ENCODE measurements at regions not wholly inside any gene's neighbourhood (a gene's known extent, or its start where the extent isn't known, plus 50 kb on each side); places are given as distances from the start of the nearest gene placed in this dataset.

DNA sequence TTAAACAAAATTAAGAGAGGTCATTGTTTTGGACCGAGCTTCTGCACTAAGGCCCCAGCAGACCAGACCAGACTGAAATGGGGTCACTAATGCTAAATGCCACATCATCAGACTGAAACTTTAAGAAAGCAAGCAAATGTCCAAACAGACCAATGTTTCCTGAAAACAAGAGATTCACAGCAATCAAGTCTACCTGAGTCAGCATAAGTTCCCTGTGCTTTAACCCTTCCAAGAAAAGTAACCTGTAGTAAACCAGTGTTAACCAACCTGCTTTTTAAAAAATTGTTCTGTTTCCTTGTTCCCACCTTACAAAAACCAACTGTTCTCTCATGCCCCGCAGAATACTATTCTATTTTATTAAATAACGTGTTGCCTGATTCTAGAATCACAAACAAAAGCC, 241.1 kb upstream of the GADL1 start:
- H3K9me3 ChIP-seq (ENCODE audit: control insufficient read depth, low read depth, low read length) = no peaks in the 10 kb centered on the region
- no peak overlapping the region for H2BK15ac ChIP-seq (ENCODE audit: low read depth, low read length)
- H3K23me2 ChIP-seq (ENCODE audit: insufficient read length, low read depth, low read length, poor library complexity, severe bottlenecking) = no peaks in the 10 kb centered on the region
- Mint-ChIP-seq H3K4me1 (peaks cover 15 to 22% of the 10 kb centered on the region in 2 experiments), H3K36me3 (ENCODE audit: insufficient read depth in 1 of 3, low read depth in 3 of 3) (no peaks in the 10 kb centered on the region), H3K9me3 (no peaks in the 10 kb centered on the region), H3K27ac (no peak overlapping the region), H3K27me3 (ENCODE audit: low read depth) (no peaks in the 10 kb centered on the region; the same call in 1 of the 2 replicates), H3K4me3 (no peak overlapping the region)
- no peaks in the 10 kb centered on the region for H3K79me1 ChIP-seq (ENCODE audit: insufficient read depth, low read depth, low read length, poor library complexity, severe bottlenecking)
- no peak overlapping the region for H4K8ac ChIP-seq (replicated peaks; ENCODE audit: insufficient read length, low read depth, low read length)
- no peak overlapping the region for H3T11ph ChIP-seq (ENCODE audit: low read length)
- H3K4ac ChIP-seq (ENCODE audit: low read depth, low read length) = no peak overlapping the region
- TF ChIP-seq, protein P1, sequence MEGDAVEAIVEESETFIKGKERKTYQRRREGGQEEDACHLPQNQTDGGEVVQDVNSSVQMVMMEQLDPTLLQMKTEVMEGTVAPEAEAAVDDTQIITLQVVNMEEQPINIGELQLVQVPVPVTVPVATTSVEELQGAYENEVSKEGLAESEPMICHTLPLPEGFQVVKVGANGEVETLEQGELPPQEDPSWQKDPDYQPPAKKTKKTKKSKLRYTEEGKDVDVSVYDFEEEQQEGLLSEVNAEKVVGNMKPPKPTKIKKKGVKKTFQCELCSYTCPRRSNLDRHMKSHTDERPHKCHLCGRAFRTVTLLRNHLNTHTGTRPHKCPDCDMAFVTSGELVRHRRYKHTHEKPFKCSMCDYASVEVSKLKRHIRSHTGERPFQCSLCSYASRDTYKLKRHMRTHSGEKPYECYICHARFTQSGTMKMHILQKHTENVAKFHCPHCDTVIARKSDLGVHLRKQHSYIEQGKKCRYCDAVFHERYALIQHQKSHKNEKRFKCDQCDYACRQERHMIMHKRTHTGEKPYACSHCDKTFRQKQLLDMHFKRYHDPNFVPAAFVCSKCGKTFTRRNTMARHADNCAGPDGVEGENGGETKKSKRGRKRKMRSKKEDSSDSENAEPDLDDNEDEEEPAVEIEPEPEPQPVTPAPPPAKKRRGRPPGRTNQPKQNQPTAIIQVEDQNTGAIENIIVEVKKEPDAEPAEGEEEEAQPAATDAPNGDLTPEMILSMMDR (conservative IDR thresholded peaks at IDR 0.05) = no peak
- H2AFZ ChIP-seq (ENCODE audit: low read length) = no peak overlapping the region
- no peaks in the 10 kb centered on the region for H3K27me3 ChIP-seq (ENCODE audit: insufficient read depth, low read length)
- H3K14ac ChIP-seq (ENCODE audit: insufficient read depth, low read length) = no peak overlapping the region
- no peaks in the 10 kb centered on the region for H3K79me2 ChIP-seq (ENCODE audit: insufficient read depth, low read length)
- H3K4me1 ChIP-seq (ENCODE audit: insufficient read depth, low read length) = 0 out of 2 replicates have a peak, but pooled peaks cover 2% of the 10 kb centered on the region
- no peaks in the 10 kb centered on the region for H4K20me1 ChIP-seq (ENCODE audit: control insufficient read depth, insufficient read depth, insufficient read length)
- no peak overlapping the region for H3K9ac ChIP-seq (ENCODE audit: extremely low read depth, insufficient read length, low read length)
- DNase-seq = no peak
- H2BK20ac ChIP-seq (ENCODE audit: low read depth, low read length, poor library complexity, severe bottlenecking) = no peak overlapping the region
- H3K18ac ChIP-seq (ENCODE audit: insufficient read length, low read depth, low read length) = no peak overlapping the region
- no peak overlapping the region for H2BK5ac ChIP-seq (ENCODE audit: insufficient read length, low read length)
- H2BK120ac ChIP-seq (ENCODE audit: low read depth, low read length, poor library complexity, severe bottlenecking) = no peak overlapping the region
- no CpG with 5 or more reads among the region's 3 CpGs for WGBS (ENCODE audit: extremely low coverage, insufficient read length, low lambda C conversion rate)
- no peak overlapping the region for H3K56ac ChIP-seq (ENCODE audit: insufficient read length, low read depth, low read length)
- no peak overlapping the region for H2BK12ac ChIP-seq (ENCODE audit: insufficient read length, low read depth, low read length)
- H4K5ac ChIP-seq (ENCODE audit: insufficient read length, low read depth, low read length) = no peak overlapping the region
- no peak overlapping the region for H3K4me2 ChIP-seq (ENCODE audit: insufficient read depth, insufficient read length, low read length)
- H4K91ac ChIP-seq (ENCODE audit: insufficient read length, low read depth, low read length) = no peak overlapping the region
- H3K23ac ChIP-seq (ENCODE audit: insufficient read length, low read depth, low read length) = no peak overlapping the region
- no peak overlapping the region for H2AK5ac ChIP-seq (ENCODE audit: insufficient read length, low read length)
- H3K27ac ChIP-seq (ENCODE audit: insufficient read length, low read depth, low read length) = no peak overlapping the region
